Stimulated activated CD4-positive, alpha-beta T cell treated with anti-CD3 and anti-CD28 coated beads, Interleukin-2, amount 100 ng/mL, for 48 hours (primary cell): ENCODE measurements at regions not wholly inside any gene's neighbourhood (a gene's known extent, or its start where the extent isn't known, plus 50 kb on each side); places are given as distances from the start of the nearest gene placed in this dataset.
"Not testable (repeated sequence)": the region's sequence is repeated elsewhere in the genome, so short reads cannot be mapped to it uniquely, and the experiment has no call there.

ENCODE experiments used
- DNase-seq, 2 donors: peaks; one replicate each; pipeline ENCODE4 v3.0.0-alpha.2; 2020

GRCh38 chr4:74544655-74545361, 99.9 kb downstream of the AREG start:
- DNase-seq = no peak

GRCh38 chr4:74545448-74545847, 100.5 kb downstream of the AREG start:
- no peak for DNase-seq

GRCh38 chr4:74546057-74546456, 101.1 kb downstream of the AREG start:
- DNase-seq = no peak

- no peak for DNase-seq
These were observed 102.1 kb downstream of the AREG start for GRCh38 chr4:74547042-74547441.

GRCh38 chr4:74548561-74548960, 103.6 kb downstream of the AREG start:
- no peak for DNase-seq

GRCh38 chr4:74549936-74550335, 105.0 kb downstream of the AREG start:
- no peak for DNase-seq

GRCh38 chr4:74555231-74555630, 110.3 kb downstream of the AREG start:
- no peak for DNase-seq

- DNase-seq = no peak
These were observed 110.9 kb downstream of the AREG start for GRCh38 chr4:74555843-74556242.

- no peak for DNase-seq
These were observed 114.9 kb downstream of the AREG start for GRCh38 chr4:74559853-74560252.

- no peak for DNase-seq
These were observed 123.0 kb downstream of the AREG start for GRCh38 chr4:74567981-74568380.

- no peak for DNase-seq
These were observed 125.2 kb downstream of the AREG start for GRCh38 chr4:74570095-74570494.

- DNase-seq = no peak
These were observed 133.4 kb downstream of the AREG start for GRCh38 chr4:74578329-74578728.

- not testable (repeated sequence) for DNase-seq
These were observed 133.9 kb downstream of the AREG start for GRCh38 chr4:74578865-74579264.

GRCh38 chr4:74583089-74583700, 138.3 kb downstream of the AREG start:
- no peak for DNase-seq

- DNase-seq = no peak
These were observed 138.8 kb downstream of the AREG start for GRCh38 chr4:74583757-74584156.

GRCh38 chr4:74588350-74588749, 143.4 kb downstream of the AREG start:
- no peak for DNase-seq

GRCh38 chr4:74590476-74590875, 145.5 kb downstream of the AREG start:
- DNase-seq = no peak

- no peak for DNase-seq
These were observed 153.8 kb downstream of the AREG start for GRCh38 chr4:74598611-74599325.

- no peak for DNase-seq
These were observed 158.2 kb downstream of the AREG start for GRCh38 chr4:74603186-74603585.

- DNase-seq = no peak
These were observed 163.4 kb downstream of the AREG start for GRCh38 chr4:74608151-74608949.

- no peak for DNase-seq
These were observed 165.6 kb downstream of the AREG start for GRCh38 chr4:74610491-74610890.

- no peak for DNase-seq
These were observed 167.9 kb downstream of the AREG start for GRCh38 chr4:74612837-74613236.

GRCh38 chr4:74613266-74613665, 168.3 kb downstream of the AREG start:
- DNase-seq = no peak
